A549 (cell line): ENCODE measurements at regions not wholly inside any gene's neighbourhood (a gene's known extent, or its start where the extent isn't known, plus 50 kb on each side); places are given as distances from the start of the nearest gene placed in this dataset.

Experiments used
- ATAC-seq, 2 experiments: fragments of 200-7000 bp in 1 of 2; fragments of >200 bp in 1 of 2; cut with Nextera tagmentation in 1 of 2; cut with Tn5 transposase in 1 of 2; 3 replicates each; pipeline versions ENCODE4 v1.8.0 to v1.9.1; 2018 to 2020; ENCODE audit warnings: mild to moderate bottlenecking in 1 of 2, moderate library complexity in 1 of 2
- CTCF ChIA-PET: fragments of 300-600 bp; sonication (Branson Sonifier 250); formaldehyde crosslinking; extraction: SDS; loops from one replicate; lab custom pipeline; 2021; ENCODE audit warnings: antibody characterized with exemption, inconsistent platforms; lab: Yijun Ruan, JAX
- POLR2A ChIA-PET: fragments of 350-600 bp; formaldehyde crosslinking; extraction: SDS; loops from one replicate; lab custom pipeline; 2021; ENCODE audit warnings: antibody characterized with exemption, inconsistent platforms; lab: Yijun Ruan, JAX
- DNase-seq, 2 experiments: peaks; one replicate each; pipeline versions ENCODE4 v3.0.0 to v3.0.0-alpha.2; 2011 to 2016; ENCODE audit warnings: low read depth in 1 of 2, low spot score in 1 of 2
- FAIRE-seq: peaks from 2 replicates; lab custom pipeline; 2011; peaks lifted over from hg19 to GRCh38; lab: Jason Lieb, UNC
- H3K27ac ChIP-seq, 2 experiments: fragments of >200 bp; sonication (Bioruptor Twin); formaldehyde crosslinking; 3 replicates each; pipeline ENCODE4 v1.5.1; 2016 to 2017
- H3K4me1 ChIP-seq: fragments of >200 bp; sonication (Bioruptor Twin); formaldehyde crosslinking; 3 replicates; pipeline ENCODE4 v1.6.1; 2016
- H3K4me2 ChIP-seq: fragments of >200 bp; sonication (Bioruptor Twin); formaldehyde crosslinking; 3 replicates; pipeline ENCODE4 v1.6.1; 2016
- H3K4me3 ChIP-seq: fragments of >200 bp; sonication (Bioruptor Twin); formaldehyde crosslinking; 3 replicates; pipeline ENCODE4 v1.5.1; 2016
- H3K9me3 ChIP-seq: fragments of >200 bp; sonication (Bioruptor Twin); formaldehyde crosslinking; 3 replicates; pipeline ENCODE4 v1.6.1; 2016
- ATOH8 ChIP-seq: fragments of 250-450 bp; sonication (Bioruptor Pico); IDR thresholded peaks from 2 replicates; pipeline ENCODE4 v1.5.0; 2020; ENCODE audit warnings: low read depth, mild to moderate bottlenecking, moderate library complexity
- BCL3 ChIP-seq: fragments of >200 bp; sonication (Bioruptor Twin); formaldehyde crosslinking; IDR thresholded peaks from 3 replicates; pipeline ENCODE4 v1.6.1; 2016
- BHLHE40 ChIP-seq: IDR thresholded peaks from 2 replicates; pipeline ENCODE4 v1.6.1; 2012; ENCODE audit warnings: low read depth, low read length, inconsistent platforms
- CBX8 ChIP-seq: fragments of 200-600 bp; sonication (generic); IDR thresholded peaks from 2 replicates; pipeline ENCODE4 v1.6.1; 2016
- CEBPB ChIP-seq, 2 experiments: fragments of >200 bp in 1 of 2; sonication (Bioruptor Twin) in 1 of 2; formaldehyde crosslinking in 1 of 2; IDR thresholded peaks; 2 replicates each; pipeline ENCODE4 v1.6.1; 2012 to 2016
- CTCF ChIP-seq: fragments of >200 bp; sonication (Bioruptor Twin); formaldehyde crosslinking; IDR thresholded peaks from 3 replicates; pipeline ENCODE4 v1.5.1; 2016
- EHF ChIP-seq: fragments of 250-450 bp; sonication (Bioruptor Pico); IDR thresholded peaks from 2 replicates; pipeline ENCODE4 v1.5.0; 2020; ENCODE audit warnings: mild to moderate bottlenecking
- EHMT2 ChIP-seq: fragments of 200-600 bp; sonication (generic); IDR thresholded peaks from 2 replicates; pipeline ENCODE4 v1.6.1; 2016; ENCODE audit warnings: antibody characterized with exemption, low read depth, mild to moderate bottlenecking, moderate library complexity
- HES2 ChIP-seq: fragments of >200 bp; sonication (Bioruptor Twin); formaldehyde crosslinking; IDR thresholded peaks from 2 replicates; pipeline ENCODE4 v1.6.1; 2016
- HEYL ChIP-seq: fragments of 250-450 bp; sonication (Bioruptor Pico); IDR thresholded peaks from 2 replicates; pipeline ENCODE4 v1.8.0; 2021; ENCODE audit warnings: mild to moderate bottlenecking, moderate library complexity
- HOXA7 ChIP-seq: fragments of 250-450 bp; sonication (Bioruptor Pico); IDR thresholded peaks from 2 replicates; pipeline ENCODE4 v1.5.0; 2020; ENCODE audit warnings: mild to moderate bottlenecking, moderate library complexity
- HOXB5 ChIP-seq: fragments of 250-450 bp; sonication (Bioruptor Pico); IDR thresholded peaks from 2 replicates; pipeline ENCODE4 v1.5.0; 2020; ENCODE audit warnings: mild to moderate bottlenecking, moderate library complexity
- JUN ChIP-seq, 2 experiments: fragments of >200 bp; sonication (Bioruptor Twin); formaldehyde crosslinking; IDR thresholded peaks; 2 replicates in 1 of 2; 3 replicates in 1 of 2; pipeline ENCODE4 v1.6.1; 2016 to 2017
- KDM5A ChIP-seq: fragments of 200-600 bp; sonication (generic); IDR thresholded peaks from 2 replicates; pipeline ENCODE4 v1.6.1; 2016; ENCODE audit warnings: antibody characterized with exemption, mild to moderate bottlenecking
- MYC ChIP-seq: IDR thresholded peaks from 2 replicates; pipeline ENCODE4 v1.6.1; 2012; ENCODE audit warnings: mild to moderate bottlenecking, inconsistent platforms, low read length, improper control_type of control experiment, borderline replicate concordance
- NR3C1 ChIP-seq: fragments of >200 bp; sonication (Bioruptor Twin); formaldehyde crosslinking; IDR thresholded peaks from 3 replicates; pipeline ENCODE4 v1.6.1; 2017
- RAD21 ChIP-seq, 2 experiments: fragments of >200 bp in 1 of 2; sonication (Bioruptor Twin) in 1 of 2; formaldehyde crosslinking in 1 of 2; IDR thresholded peaks in 1 of 2; conservative IDR thresholded peaks in 1 of 2; 2 replicates in 1 of 2; 3 replicates in 1 of 2; pipeline ENCODE4 v1.6.1; 2012 to 2018; ENCODE audit warnings: inconsistent platforms in 1 of 2
- REST ChIP-seq: fragments of 200-600 bp; sonication (generic); IDR thresholded peaks from 2 replicates; pipeline ENCODE4 v1.6.1; 2016; ENCODE audit warnings: antibody characterized with exemption, mild to moderate bottlenecking, moderate library complexity
- RFX5 ChIP-seq: fragments of 450-650 bp; IDR thresholded peaks from 2 replicates; pipeline ENCODE4 v1.7.1; 2014; ENCODE audit warnings: antibody characterized with exemption, mild to moderate bottlenecking, moderate library complexity
- TP53 ChIP-seq: fragments of 250-450 bp; sonication (Bioruptor Pico); IDR thresholded peaks from 2 replicates; pipeline ENCODE4 v1.5.0; 2021; ENCODE audit warnings: mild to moderate bottlenecking, moderate library complexity
- ZC3H11A ChIP-seq: fragments of 450-650 bp; IDR thresholded peaks from 2 replicates; pipeline ENCODE4 v1.6.1; 2014; ENCODE audit warnings: antibody characterized with exemption, mild to moderate bottlenecking
- WGBS: methylation state at CpG from one replicate; pipeline ENCODE4 v1.1.6; 2017; ENCODE audit errors: missing lambda C conversion rate; 5-methylcytosine and 5-hydroxymethylcytosine counted together

GRCh38 chr2:198546122-198546521 is 741.7 kb downstream of the PLCL1 start:
- no peak for DNase-seq
- H3K4me1 ChIP-seq = no peaks in the 10 kb centered on the region
- no peak overlapping the region for H3K4me2 ChIP-seq
- TF ChIP-seq REST (no peak), BHLHE40 (no peak), HOXB5 (CRISPR knock-in tag) (no peak), ZC3H11A (no peak), BCL3 (no peak), CEBPB (IDR thresholded peaks at IDR 0.05) (no peak), TP53 (no peak), CBX8 (no peak), KDM5A (no peak), RAD21 (conservative IDR thresholded peaks at IDR 0.05 in 1 of 2, IDR thresholded peaks at IDR 0.05 in 1 of 2) (no peak), RFX5 (no peak), EHMT2 (no peak), HEYL (no peak), HES2 (no peak), NR3C1 (no peak), CTCF (no peak), HOXA7 (CRISPR knock-in tag) (no peak), ATOH8 (CRISPR knock-in tag) (no peak), EHF (CRISPR knock-in tag) (no peak), JUN (IDR thresholded peaks at IDR 0.05) (no peak)
- TF ChIP-seq, all 56 proteins: peak for 0
- ChIA-PET CTCF (no interaction called here), POLR2A (no interaction called here)
- Histone ChIP-seq H3K4me3 (no peak overlapping the region), H3K27ac (no peak overlapping the region), H3K9me3 (no peaks in the 10 kb centered on the region)
- FAIRE-seq (no peak), ATAC-seq (no peak)
- 3% methylated on average over 2 of the region's 2 CpGs for WGBS

- WGBS = 38% methylated on average over 3 of the region's 3 CpGs
- no peak overlapping the region for H3K27ac ChIP-seq
- no peak for DNase-seq
- H3K4me3 ChIP-seq = no peak overlapping the region
- ATAC-seq = no peak
- no peaks in the 10 kb centered on the region for H3K9me3 ChIP-seq
- TF ChIP-seq MYC (no peak), REST (no peak), JUN (IDR thresholded peaks at IDR 0.05) (no peak)
- no peak for FAIRE-seq
- no peaks in the 10 kb centered on the region for H3K4me1 ChIP-seq
- POLR2A ChIA-PET = no interaction called here
- H3K4me2 ChIP-seq = no peak overlapping the region
- CTCF ChIA-PET = no interaction called here
Measured at GRCh38 chr2:198545411-198545810, 741.0 kb downstream of the PLCL1 start.
